A673 (cell line): ENCODE measurements at regions not wholly inside any gene's neighbourhood (a gene's known extent, or its start where the extent isn't known, plus 50 kb on each side); places are given as distances from the start of the nearest gene placed in this dataset.

Source experiments
- CTCF ChIP-seq: fragments of 300-800, 200-600 bp; sonication (generic); conservative IDR thresholded peaks from 2 replicates; pipeline ENCODE4 v1.5.1; 2017; ENCODE audit warnings: low read depth, mild to moderate bottlenecking, antibody characterized with exemption, low read length, moderate library complexity, mixed read lengths
- EZH2 ChIP-seq: fragments of 200-600 bp; sonication (generic); IDR thresholded peaks from 2 replicates; pipeline ENCODE4 v1.6.1; 2017; ENCODE audit warnings: borderline replicate concordance, low read depth, mild to moderate bottlenecking, mixed read lengths, antibody characterized with exemption, low read length; ENCODE audit not compliant: poor library complexity, severe bottlenecking

- no peak for TF ChIP-seq CTCF
- TF ChIP-seq EZH2, result no peak
Measured at GRCh38 chr1:178649582-178650350, 75.3 kb upstream of the RALGPS2 start.
